RWPE1 (cell line): ENCODE measurements at regions not wholly inside any gene's neighbourhood (a gene's known extent, or its start where the extent isn't known, plus 50 kb on each side); places are given as distances from the start of the nearest gene placed in this dataset.

Source experiments
- CTCF ChIA-PET: fragments of 350-600 bp; sonication (Branson Sonifier 250); formaldehyde crosslinking; extraction: SDS; loops from one replicate; lab custom pipeline; 2021; lab: Yijun Ruan, JAX
- POLR2A ChIA-PET: fragments of 400-600 bp; formaldehyde crosslinking; extraction: SDS; loops from one replicate; lab custom pipeline; 2020; ENCODE audit warnings: antibody characterized with exemption; ENCODE audit not compliant: low non-redundant PET; lab: Yijun Ruan, JAX
- DNase-seq: peaks from one replicate; pipeline ENCODE4 v3.0.0; 2012; ENCODE audit warnings: low spot score
- H3K27ac ChIP-seq: fragments of 450-650 bp; 2 replicates; pipeline ENCODE4 v1.5.1; 2017
- TF ChIP-seq, protein P1 (sequence below): fragments of 450-650 bp; conservative IDR thresholded peaks from 2 replicates; pipeline ENCODE4 v1.5.1; 2017; ENCODE audit warnings: low read depth, mild to moderate bottlenecking

GRCh38 chr20:40283689-40284088, 405.3 kb downstream of the MAFB start:
- DNase-seq, result peak; percentile 87
- ChIA-PET CTCF (interaction anchor here (0.6 to 1.7 kb wide), 4 partner anchors 9 to 1214 kb away, joined by 3 to 4 read pairs (median 4); no protein-coding TSS in a partner anchor), POLR2A (interaction anchor here (0.7 kb wide), 1 partner anchor 34 kb away, joined by 4 read pairs; no protein-coding TSS in a partner anchor)
- TF ChIP-seq, protein P1, sequence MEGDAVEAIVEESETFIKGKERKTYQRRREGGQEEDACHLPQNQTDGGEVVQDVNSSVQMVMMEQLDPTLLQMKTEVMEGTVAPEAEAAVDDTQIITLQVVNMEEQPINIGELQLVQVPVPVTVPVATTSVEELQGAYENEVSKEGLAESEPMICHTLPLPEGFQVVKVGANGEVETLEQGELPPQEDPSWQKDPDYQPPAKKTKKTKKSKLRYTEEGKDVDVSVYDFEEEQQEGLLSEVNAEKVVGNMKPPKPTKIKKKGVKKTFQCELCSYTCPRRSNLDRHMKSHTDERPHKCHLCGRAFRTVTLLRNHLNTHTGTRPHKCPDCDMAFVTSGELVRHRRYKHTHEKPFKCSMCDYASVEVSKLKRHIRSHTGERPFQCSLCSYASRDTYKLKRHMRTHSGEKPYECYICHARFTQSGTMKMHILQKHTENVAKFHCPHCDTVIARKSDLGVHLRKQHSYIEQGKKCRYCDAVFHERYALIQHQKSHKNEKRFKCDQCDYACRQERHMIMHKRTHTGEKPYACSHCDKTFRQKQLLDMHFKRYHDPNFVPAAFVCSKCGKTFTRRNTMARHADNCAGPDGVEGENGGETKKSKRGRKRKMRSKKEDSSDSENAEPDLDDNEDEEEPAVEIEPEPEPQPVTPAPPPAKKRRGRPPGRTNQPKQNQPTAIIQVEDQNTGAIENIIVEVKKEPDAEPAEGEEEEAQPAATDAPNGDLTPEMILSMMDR, result no peak
- no peak overlapping the region for H3K27ac ChIP-seq

DNA sequence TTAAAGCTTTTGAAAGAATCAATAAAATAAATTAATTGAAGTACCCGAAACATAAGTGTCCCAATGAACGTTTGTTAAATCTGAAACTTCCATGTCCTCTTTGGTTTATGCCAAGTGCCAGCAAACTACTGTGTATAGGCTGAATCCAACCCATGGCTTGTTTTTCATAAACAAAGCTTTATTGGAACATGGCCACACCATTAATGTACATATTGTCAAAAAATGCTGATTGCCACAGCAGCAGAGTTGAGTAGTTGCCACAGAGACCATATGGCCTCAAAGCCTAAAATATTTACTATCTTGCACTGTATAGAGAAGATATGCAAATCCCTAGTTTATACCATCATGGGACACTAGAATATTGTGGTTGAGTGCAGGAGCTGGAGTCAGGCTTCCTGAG, 406.1 kb downstream of the MAFB start:
- POLR2A ChIA-PET, result no interaction called here
- TF ChIP-seq, protein P1, result no peak
- CTCF ChIA-PET, result interaction anchor here (1.0 to 1.7 kb wide), 3 partner anchors 10 to 1014 kb away, joined by 3 to 4 read pairs (median 3); no protein-coding TSS in a partner anchor
- no peak overlapping the region for H3K27ac ChIP-seq
- DNase-seq, result no peak

GRCh38 chr20:40282541-40282940, 406.5 kb downstream of the MAFB start:
- DNase-seq, result no peak
- TF ChIP-seq, protein P1, result no peak
- POLR2A ChIA-PET, result no interaction called here
- CTCF ChIA-PET, result interaction anchor here (0.7 to 1.7 kb wide), 4 partner anchors 10 to 1013 kb away, joined by 3 to 4 read pairs (median 4); no protein-coding TSS in a partner anchor
- no peak overlapping the region for H3K27ac ChIP-seq

DNA sequence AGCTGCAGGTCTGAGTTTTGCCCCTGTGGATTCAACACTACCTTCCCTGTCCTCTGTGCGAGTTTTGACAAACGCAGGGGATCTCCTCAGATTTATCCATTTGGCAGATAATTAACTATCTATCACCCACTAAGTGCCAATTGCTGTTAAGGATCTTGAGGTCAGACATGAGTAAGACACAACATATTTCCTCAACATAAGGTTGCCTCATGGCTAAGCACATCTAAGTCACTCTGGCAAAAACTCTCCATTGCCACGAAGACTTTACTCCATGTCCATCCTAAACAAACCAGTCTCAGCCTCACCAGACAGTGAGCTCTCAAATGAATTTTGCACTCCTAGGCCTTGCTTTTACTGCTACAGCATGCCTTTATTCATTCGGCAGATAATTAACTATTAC, 408.4 kb downstream of the MAFB start:
- POLR2A ChIA-PET, result no interaction called here
- no peak overlapping the region for H3K27ac ChIP-seq
- TF ChIP-seq, protein P1, result no peak
- CTCF ChIA-PET, result no interaction called here
- DNase-seq, result no peak

DNA sequence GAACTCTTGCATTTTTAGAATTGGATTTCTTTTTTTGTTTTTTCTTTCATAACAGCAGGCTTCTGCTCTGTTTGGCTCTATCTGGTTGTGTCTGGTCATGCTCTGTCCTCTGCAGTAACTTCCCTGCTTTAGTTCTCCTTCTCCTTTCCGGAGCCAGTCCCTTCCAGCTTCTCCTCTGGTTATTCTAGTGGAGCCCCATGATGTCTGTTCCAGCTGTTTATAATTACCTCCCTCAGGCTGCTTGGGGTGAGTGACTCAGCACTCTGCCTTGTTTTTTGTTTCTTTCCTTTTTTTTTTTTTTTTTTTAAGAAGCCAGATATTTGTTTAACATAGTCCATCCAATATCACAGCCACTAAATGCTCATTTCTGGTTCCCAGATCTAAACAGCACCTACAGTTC, 409.6 kb downstream of the MAFB start:
- CTCF ChIA-PET, result interaction anchor here (0.5 to 2.6 kb wide), 5 partner anchors 12 to 1451 kb away, joined by 3 to 14 read pairs (median 3); no protein-coding TSS in a partner anchor
- POLR2A ChIA-PET, result no interaction called here
- TF ChIP-seq, protein P1, result no peak
- peak; percentile 90 for DNase-seq
- no peak overlapping the region for H3K27ac ChIP-seq

DNA sequence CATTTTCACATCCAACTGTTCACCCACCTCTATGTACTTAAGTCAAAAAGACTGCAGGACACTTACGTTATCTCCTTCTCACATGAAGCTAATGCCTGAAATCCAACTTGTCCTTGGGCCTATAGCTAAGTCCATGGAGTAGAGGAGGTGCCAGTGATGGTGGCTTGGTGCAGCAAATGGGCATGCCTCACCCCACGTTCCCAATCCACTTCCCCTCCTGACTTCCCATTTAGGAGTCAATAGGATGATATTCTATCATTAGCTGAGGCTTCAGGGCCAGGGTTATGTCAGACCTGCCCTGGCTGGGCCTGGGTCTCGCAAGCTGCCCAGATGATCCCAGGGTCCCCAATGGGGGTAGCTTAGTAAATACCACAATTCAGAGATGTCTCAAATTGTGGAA, 410.4 kb downstream of the MAFB start:
- POLR2A ChIA-PET, result no interaction called here
- no peak for DNase-seq
- CTCF ChIA-PET, result interaction anchor here (0.8 to 2.6 kb wide), 3 partner anchors 11 to 1244 kb away, joined by 3 to 14 read pairs (median 3); no protein-coding TSS in a partner anchor
- no peak overlapping the region for H3K27ac ChIP-seq
- TF ChIP-seq, protein P1, result no peak
